Rectal smooth muscle tissue (tissue), 1 donor: ENCODE measurements at regions not wholly inside any gene's neighbourhood (a gene's known extent, or its start where the extent isn't known, plus 50 kb on each side); places are given as distances from the start of the nearest gene placed in this dataset.

Source experiments
- H3K27ac ChIP-seq: one replicate; pipeline ENCODE4 v1.7.0; 2013; ENCODE audit warnings: low read depth, low read length, inconsistent platforms
- H3K27me3 ChIP-seq: one replicate; pipeline ENCODE4 v1.7.0; 2013; ENCODE audit warnings: low read length; ENCODE audit not compliant: control insufficient read depth, insufficient read depth
- H3K36me3 ChIP-seq: one replicate; pipeline ENCODE4 v1.7.0; 2013; ENCODE audit warnings: low read length; ENCODE audit not compliant: control insufficient read depth, insufficient read depth
- H3K4me1 ChIP-seq: one replicate; pipeline ENCODE4 v1.7.0; 2013; ENCODE audit warnings: low read length; ENCODE audit not compliant: control insufficient read depth, insufficient read depth
- H3K4me3 ChIP-seq: one replicate; pipeline ENCODE4 v1.7.0; 2013; ENCODE audit warnings: low read length
- H3K9ac ChIP-seq: one replicate; pipeline ENCODE4 v1.7.0; 2013; ENCODE audit warnings: low read length

- Histone ChIP-seq H3K27me3 (no peaks in the 10 kb centered on the region), H3K4me1 (no peaks in the 10 kb centered on the region), H3K27ac (no peak overlapping the region), H3K4me3 (no peak overlapping the region), H3K9ac (no peak overlapping the region), H3K36me3 (no peaks in the 10 kb centered on the region)
Observed at GRCh38 chr3:35486295-35486694, 153.0 kb upstream of the ARPP21 start.

GRCh38 chr3:35487376-35487775 is 151.9 kb upstream of the ARPP21 start:
- Histone ChIP-seq H3K27ac (no peak overlapping the region), H3K9ac (no peak overlapping the region), H3K36me3 (no peaks in the 10 kb centered on the region), H3K4me1 (no peaks in the 10 kb centered on the region), H3K4me3 (no peak overlapping the region), H3K27me3 (no peaks in the 10 kb centered on the region)

DNA sequence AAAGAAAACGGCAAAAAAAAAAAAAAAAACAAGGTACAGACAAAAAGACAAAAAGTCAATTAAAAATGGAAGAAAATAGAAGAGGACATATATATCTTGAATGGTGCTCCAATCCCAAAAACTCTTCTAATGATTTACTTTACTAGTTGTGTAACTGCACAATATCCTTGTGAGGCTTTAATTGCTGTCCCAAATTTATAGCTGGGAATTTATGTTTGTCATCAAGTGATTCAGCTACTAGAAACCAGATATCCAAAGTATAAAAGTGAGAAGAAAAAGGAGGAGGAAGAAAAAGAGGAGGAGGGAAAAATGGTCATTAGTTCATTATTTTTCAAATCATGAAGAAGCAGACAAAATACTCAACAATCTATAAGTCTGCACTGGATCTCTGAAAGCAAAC is 150.8 kb upstream of the ARPP21 start:
- no peaks in the 10 kb centered on the region for H3K36me3 ChIP-seq
- H3K4me3 ChIP-seq: no peak overlapping the region
- H3K27me3 ChIP-seq: no peaks in the 10 kb centered on the region
- H3K9ac ChIP-seq: no peak overlapping the region
- no peaks in the 10 kb centered on the region for H3K4me1 ChIP-seq
- H3K27ac ChIP-seq: no peak overlapping the region

DNA sequence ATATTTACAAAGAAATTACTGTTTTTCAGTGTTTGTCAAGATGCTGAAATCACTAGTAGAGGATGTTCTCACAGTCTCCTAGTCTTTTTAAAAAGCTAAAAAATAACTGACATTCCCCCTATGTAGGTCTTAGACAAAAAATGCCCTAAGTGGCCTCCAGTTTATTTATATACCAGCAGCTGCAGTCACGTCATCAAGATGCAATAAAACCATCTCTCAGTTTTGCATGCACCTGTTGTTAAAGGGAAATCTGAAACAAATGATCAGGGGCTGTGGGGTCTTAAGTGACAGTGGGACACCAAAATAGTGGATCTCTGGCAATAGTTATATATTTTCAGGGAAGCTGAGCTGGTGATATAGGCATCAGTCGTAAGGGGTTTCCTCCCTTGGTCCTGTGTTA is 146.5 kb upstream of the ARPP21 start:
- Histone ChIP-seq H3K27me3 (no peaks in the 10 kb centered on the region), H3K4me3 (no peak overlapping the region), H3K9ac (no peak overlapping the region)

DNA sequence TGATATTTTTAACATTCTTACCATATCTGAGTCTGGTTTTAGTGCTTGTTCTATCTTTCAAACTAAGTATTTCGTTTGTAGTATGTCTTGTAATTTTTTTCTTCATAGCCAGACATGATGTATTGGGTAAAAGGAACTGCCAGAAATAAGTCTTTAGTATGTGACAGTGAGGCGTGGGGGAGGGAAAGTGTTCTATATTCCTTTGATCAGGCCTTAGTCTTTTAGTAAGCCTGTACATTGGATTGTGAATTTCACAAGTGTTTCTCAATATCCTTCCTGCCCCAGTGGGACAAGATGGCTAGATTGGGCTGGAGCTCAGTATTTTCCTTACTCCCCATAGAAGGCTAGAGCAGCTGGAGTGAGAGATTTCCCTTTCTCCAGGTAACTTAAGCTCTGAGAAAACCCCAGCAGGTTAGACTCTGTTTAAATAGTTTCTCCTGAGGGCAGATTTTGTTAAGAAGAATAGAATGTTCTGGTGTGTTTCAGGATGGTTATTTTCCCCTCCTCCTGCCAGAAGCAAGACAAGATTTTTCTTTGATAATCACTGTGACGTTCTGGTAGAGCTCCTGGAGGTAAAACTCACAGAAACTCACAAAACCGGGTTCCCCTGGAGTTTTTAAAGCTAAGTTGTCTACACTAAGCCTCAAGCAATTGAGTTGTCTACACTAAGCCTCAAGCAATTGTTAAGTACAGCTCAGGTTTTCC is 140.7 kb upstream of the ARPP21 start:
- Histone ChIP-seq H3K4me1 (no peaks in the 10 kb centered on the region), H3K4me3 (no peak overlapping the region), H3K27ac (no peak overlapping the region)

More for the DNA sequence above, 146.5 kb upstream of the ARPP21 start:
- no peaks in the 10 kb centered on the region for H3K36me3 ChIP-seq
- no peaks in the 10 kb centered on the region for H3K4me1 ChIP-seq
- no peak overlapping the region for H3K27ac ChIP-seq

DNA sequence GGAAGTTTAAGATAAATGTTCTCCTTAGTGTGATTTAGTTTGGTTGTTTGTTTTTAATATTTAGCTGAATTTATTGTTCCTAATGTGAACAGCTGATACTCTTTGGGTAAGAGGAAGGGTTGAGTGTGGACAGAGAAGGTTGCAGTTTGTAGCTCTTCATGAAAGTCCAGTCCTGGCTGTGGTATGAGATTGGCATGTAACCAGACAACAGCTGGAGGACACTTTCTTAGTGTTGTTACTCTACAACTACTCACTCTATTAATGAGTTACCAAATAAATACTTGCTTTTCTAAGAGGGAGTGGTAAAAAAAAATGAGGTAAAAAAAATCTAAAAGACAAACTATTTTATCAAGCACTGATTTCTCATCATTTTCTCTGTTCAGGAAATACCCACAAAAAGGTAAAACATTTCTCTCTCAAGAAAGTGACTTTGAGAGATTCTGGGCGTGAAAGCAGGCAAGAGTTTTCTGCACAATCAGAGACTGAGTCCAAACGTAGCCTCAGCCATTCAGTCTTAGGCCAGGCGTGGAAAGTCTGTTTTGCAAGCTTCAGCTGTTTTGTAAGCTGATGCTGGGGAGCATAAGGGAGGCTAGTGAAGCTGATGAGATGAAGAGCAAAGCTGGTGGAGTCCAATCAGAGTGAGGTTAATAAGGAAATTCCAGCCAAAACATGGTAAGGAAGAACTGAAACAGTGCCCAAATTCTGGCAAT is 138.5 kb upstream of the ARPP21 start:
- Histone ChIP-seq H3K4me1 (no peaks in the 10 kb centered on the region), H3K9ac (no peak overlapping the region), H3K4me3 (no peak overlapping the region), H3K27ac (no peak overlapping the region), H3K36me3 (no peaks in the 10 kb centered on the region), H3K27me3 (no peaks in the 10 kb centered on the region)

More for the DNA sequence above, 140.7 kb upstream of the ARPP21 start:
- Histone ChIP-seq H3K9ac (no peak overlapping the region), H3K27me3 (no peaks in the 10 kb centered on the region), H3K36me3 (no peaks in the 10 kb centered on the region)

GRCh38 chr3:35502699-35503098 is 136.6 kb upstream of the ARPP21 start:
- Histone ChIP-seq H3K4me1 (no peaks in the 10 kb centered on the region), H3K9ac (no peak overlapping the region), H3K27ac (no peak overlapping the region), H3K27me3 (no peaks in the 10 kb centered on the region), H3K4me3 (no peak overlapping the region), H3K36me3 (no peaks in the 10 kb centered on the region)

DNA sequence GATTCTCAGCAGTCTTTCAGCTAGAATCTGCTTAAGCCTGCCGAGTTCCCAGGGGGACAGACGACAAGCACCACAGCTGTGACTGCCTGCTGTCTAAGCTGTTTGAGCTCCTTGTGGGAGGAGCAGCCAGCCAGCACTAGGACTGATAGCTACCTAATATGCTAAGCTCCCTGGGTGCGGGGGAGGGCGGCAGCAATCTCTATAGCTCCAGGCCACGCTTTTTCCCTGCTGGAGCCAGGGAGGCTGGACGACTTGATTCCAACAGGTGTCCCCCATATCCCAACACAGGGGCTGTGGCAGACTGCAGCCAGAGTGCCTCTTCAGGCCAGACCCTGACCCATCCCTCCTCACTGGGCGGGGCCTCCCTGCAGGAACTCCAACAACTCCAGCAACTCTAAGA is 134.1 kb upstream of the ARPP21 start:
- Histone ChIP-seq H3K27me3 (no peaks in the 10 kb centered on the region), H3K4me1 (no peaks in the 10 kb centered on the region), H3K36me3 (no peaks in the 10 kb centered on the region), H3K9ac (no peak overlapping the region), H3K27ac (no peak overlapping the region), H3K4me3 (no peak overlapping the region)

DNA sequence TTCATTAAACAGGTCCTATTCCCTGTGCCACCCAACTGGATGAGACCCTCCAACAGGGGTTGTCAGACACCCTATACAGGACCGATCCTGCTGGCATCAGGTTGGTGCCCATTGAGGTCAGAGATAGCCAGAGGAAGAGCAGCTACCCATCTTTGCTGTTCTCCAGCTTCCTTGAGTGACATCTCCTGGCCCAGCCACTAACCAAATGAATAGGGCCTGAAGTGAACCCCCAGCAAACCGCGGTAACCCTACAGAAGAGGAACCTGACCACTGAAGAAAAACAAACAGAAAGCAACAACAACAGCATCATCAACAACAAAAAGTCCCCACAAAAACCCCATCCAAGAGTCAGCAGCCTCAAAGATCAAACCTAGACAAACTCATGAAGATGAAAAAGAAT is 133.6 kb upstream of the ARPP21 start:
- Histone ChIP-seq H3K27ac (no peak overlapping the region), H3K27me3 (no peaks in the 10 kb centered on the region), H3K4me1 (no peaks in the 10 kb centered on the region), H3K9ac (no peak overlapping the region), H3K36me3 (no peaks in the 10 kb centered on the region), H3K4me3 (no peak overlapping the region)

DNA sequence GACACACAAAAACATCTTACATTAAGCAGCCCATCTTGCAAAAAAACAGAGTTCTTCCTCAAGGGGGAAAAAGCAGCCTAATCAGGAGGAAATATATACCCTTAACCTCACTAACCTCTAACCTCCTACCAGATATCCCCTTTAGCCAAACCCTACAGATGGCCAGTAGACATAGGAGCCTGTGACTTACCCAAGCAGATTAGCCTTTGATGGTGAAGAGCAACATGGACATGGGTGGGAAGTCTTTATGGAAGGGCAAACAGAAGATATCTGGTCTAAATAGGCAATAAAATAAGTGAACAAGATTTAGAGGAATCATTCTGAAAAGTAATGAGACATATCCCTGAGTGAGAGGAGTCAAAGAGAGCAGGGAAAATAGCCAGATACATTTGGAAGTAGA is 119.4 kb upstream of the ARPP21 start:
- Histone ChIP-seq H3K4me1 (no peaks in the 10 kb centered on the region), H3K36me3 (no peaks in the 10 kb centered on the region), H3K27ac (no peak overlapping the region), H3K9ac (no peak overlapping the region), H3K27me3 (no peaks in the 10 kb centered on the region), H3K4me3 (no peak overlapping the region)

DNA sequence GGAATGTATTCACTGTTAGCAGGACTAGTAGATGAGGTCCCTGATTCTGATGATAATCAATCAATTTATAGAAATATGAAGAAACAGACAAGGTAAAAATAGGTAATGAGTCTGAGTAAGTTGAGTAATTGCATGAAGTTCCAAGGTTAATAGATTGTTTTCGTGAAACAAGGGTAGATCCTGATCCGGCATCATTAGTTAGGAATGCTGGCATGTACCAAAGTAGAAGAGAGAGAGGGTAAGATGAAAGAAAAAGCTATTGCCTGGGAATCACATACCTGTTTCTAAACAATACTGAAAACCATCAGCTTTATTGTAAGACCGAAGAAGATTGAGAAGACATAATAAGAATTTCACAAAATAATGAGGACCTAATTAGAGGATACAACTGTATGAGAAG is 118.1 kb upstream of the ARPP21 start:
- Histone ChIP-seq H3K27me3 (no peaks in the 10 kb centered on the region), H3K4me1 (no peaks in the 10 kb centered on the region), H3K4me3 (no peak overlapping the region), H3K9ac (no peak overlapping the region), H3K27ac (no peak overlapping the region), H3K36me3 (no peaks in the 10 kb centered on the region)

DNA sequence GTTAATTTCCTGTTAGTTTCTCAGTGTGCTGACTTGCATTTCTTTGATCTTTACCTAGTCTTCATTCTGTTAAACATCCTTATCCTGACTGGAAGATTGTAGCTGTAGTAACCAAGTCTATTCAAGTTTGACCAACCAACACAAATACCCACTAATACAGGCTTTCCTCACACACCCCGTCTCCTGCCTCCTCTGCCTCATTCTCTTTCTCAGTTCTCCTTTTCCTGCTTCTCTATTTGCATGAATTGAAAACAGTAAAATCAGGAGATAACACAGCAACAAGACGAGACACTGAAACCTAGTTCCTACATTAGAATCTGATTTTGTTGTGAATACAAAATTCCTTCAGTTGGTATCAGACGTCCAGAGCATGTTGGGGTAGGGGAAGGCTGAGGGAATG is 116.9 kb upstream of the ARPP21 start:
- Histone ChIP-seq H3K36me3 (no peaks in the 10 kb centered on the region), H3K27me3 (no peaks in the 10 kb centered on the region), H3K4me3 (no peak overlapping the region), H3K27ac (no peak overlapping the region), H3K4me1 (no peaks in the 10 kb centered on the region), H3K9ac (no peak overlapping the region)

- Histone ChIP-seq H3K4me3 (no peak overlapping the region), H3K27me3 (no peaks in the 10 kb centered on the region), H3K4me1 (no peaks in the 10 kb centered on the region), H3K9ac (no peak overlapping the region), H3K27ac (no peak overlapping the region), H3K36me3 (no peaks in the 10 kb centered on the region)
Observed at GRCh38 chr3:35523074-35523473, 116.3 kb upstream of the ARPP21 start.
